ENCODE measurements at regions not wholly inside any gene's neighbourhood (a gene's known extent, or its start where the extent isn't known, plus 50 kb on each side); places are given as distances from the start of the nearest gene placed in this dataset.

GRCh38 chr5:38607396-38607795 is 51.0 kb upstream of the LIFR start:
- Histone ChIP-seq H3K36me3 (ENCODE audit: insufficient read depth, low read length) (no peaks in the 10 kb centered on the region), H3K9ac (ENCODE audit: low read depth, low read length, poor library complexity, severe bottlenecking) (no peak overlapping the region), H3K27me3 (ENCODE audit: insufficient read depth, low read length, poor library complexity, severe bottlenecking) (no peaks in the 10 kb centered on the region), H3K9me2 (replicated peaks; ENCODE audit: low read depth, low read length) (no peaks in the 10 kb centered on the region), H3K4me1 (ENCODE audit: insufficient read depth, low read length, poor library complexity, severe bottlenecking) (no peaks in the 10 kb centered on the region), H3K4me2 (ENCODE audit: low read depth, low read length, poor library complexity, severe bottlenecking) (no peak overlapping the region), H3K9me3 (ENCODE audit: insufficient read depth, low read depth, low read length) (no peaks in the 10 kb centered on the region), H3K4me3 (ENCODE audit: low read length, poor library complexity, severe bottlenecking) (no peak overlapping the region), H2AFZ (ENCODE audit: low read length) (no peak overlapping the region), H4K20me1 (ENCODE audit: insufficient read depth, low read length, poor library complexity, severe bottlenecking) (no peaks in the 10 kb centered on the region), H3K79me2 (ENCODE audit: insufficient read depth, low read length) (no peaks in the 10 kb centered on the region), H3F3A (ENCODE audit: low read depth) (no peaks in the 10 kb centered on the region)
- TF ChIP-seq EZH2phosphoT487 (IDR thresholded peaks at IDR 0.05; ENCODE audit: borderline replicate concordance) (no peak), CTCF (conservative IDR thresholded peaks at IDR 0.05; ENCODE audit: low read length) (no peak)

- H3K4me2 ChIP-seq (ENCODE audit: low read depth, low read length, poor library complexity, severe bottlenecking): no peak overlapping the region
- no peak overlapping the region for H3K4me3 ChIP-seq (ENCODE audit: low read length, poor library complexity, severe bottlenecking)
Measured at GRCh38 chr5:38607930-38608564, 51.6 kb upstream of the LIFR start.

GRCh38 chr5:38608874-38609273 is 52.4 kb upstream of the LIFR start:
- TF ChIP-seq CTCF (conservative IDR thresholded peaks at IDR 0.05; ENCODE audit: low read length) (no peak), EZH2phosphoT487 (IDR thresholded peaks at IDR 0.05; ENCODE audit: borderline replicate concordance) (no peak)
- Histone ChIP-seq H3K27me3 (ENCODE audit: insufficient read depth, low read length, poor library complexity, severe bottlenecking) (no peaks in the 10 kb centered on the region), H3K36me3 (ENCODE audit: insufficient read depth, low read length) (no peaks in the 10 kb centered on the region), H3K9me3 (ENCODE audit: insufficient read depth, low read depth, low read length) (no peaks in the 10 kb centered on the region), H3K79me2 (ENCODE audit: insufficient read depth, low read length) (no peaks in the 10 kb centered on the region), H3F3A (ENCODE audit: low read depth) (no peaks in the 10 kb centered on the region), H3K4me1 (ENCODE audit: insufficient read depth, low read length, poor library complexity, severe bottlenecking) (no peaks in the 10 kb centered on the region), H3K4me2 (ENCODE audit: low read depth, low read length, poor library complexity, severe bottlenecking) (no peak overlapping the region), H3K4me3 (ENCODE audit: low read length, poor library complexity, severe bottlenecking) (no peak overlapping the region), H3K9me2 (replicated peaks; ENCODE audit: low read depth, low read length) (no peaks in the 10 kb centered on the region), H2AFZ (ENCODE audit: low read length) (no peak overlapping the region), H3K9ac (ENCODE audit: low read depth, low read length, poor library complexity, severe bottlenecking) (no peak overlapping the region), H4K20me1 (ENCODE audit: insufficient read depth, low read length, poor library complexity, severe bottlenecking) (no peaks in the 10 kb centered on the region)

More at GRCh38 chr5:38607930-38608564, 51.6 kb upstream of the LIFR start:
- Histone ChIP-seq H3K27me3 (ENCODE audit: insufficient read depth, low read length, poor library complexity, severe bottlenecking) (no peaks in the 10 kb centered on the region), H3K9me2 (replicated peaks; ENCODE audit: low read depth, low read length) (no peaks in the 10 kb centered on the region), H3K79me2 (ENCODE audit: insufficient read depth, low read length) (no peaks in the 10 kb centered on the region), H3K36me3 (ENCODE audit: insufficient read depth, low read length) (no peaks in the 10 kb centered on the region), H3F3A (ENCODE audit: low read depth) (no peaks in the 10 kb centered on the region), H3K9me3 (ENCODE audit: insufficient read depth, low read depth, low read length) (no peaks in the 10 kb centered on the region), H3K4me1 (ENCODE audit: insufficient read depth, low read length, poor library complexity, severe bottlenecking) (no peaks in the 10 kb centered on the region), H4K20me1 (ENCODE audit: insufficient read depth, low read length, poor library complexity, severe bottlenecking) (no peaks in the 10 kb centered on the region), H2AFZ (ENCODE audit: low read length) (no peak overlapping the region), H3K9ac (ENCODE audit: low read depth, low read length, poor library complexity, severe bottlenecking) (no peak overlapping the region)
- TF ChIP-seq CTCF (conservative IDR thresholded peaks at IDR 0.05; ENCODE audit: low read length) (no peak), EZH2phosphoT487 (IDR thresholded peaks at IDR 0.05; ENCODE audit: borderline replicate concordance) (no peak)
